Activated CD4-positive, CD25-positive, alpha-beta regulatory T cell treated with anti-CD3 and anti-CD28 coated beads, Interleukin-2, amount 50 U/mL, for 24 hours (primary cell): ENCODE measurements at regions not wholly inside any gene's neighbourhood (a gene's known extent, or its start where the extent isn't known, plus 50 kb on each side); places are given as distances from the start of the nearest gene placed in this dataset.

Experiments
- ATAC-seq, 2 donors: fragments of 150-1000 bp; cut with Tn5 transposase; one replicate each; pipeline ENCODE4 v1.10.0; 2021; ENCODE audit warnings: mild to moderate bottlenecking in 1 of 2, moderate library complexity in 1 of 2

- ATAC-seq, result no peak
These were observed 397.5 kb downstream of the COG6 start for GRCh38 chr13:40052954-40053353.

- no peak for ATAC-seq
These were observed 397.9 kb downstream of the COG6 start for GRCh38 chr13:40053401-40053800.

DNA sequence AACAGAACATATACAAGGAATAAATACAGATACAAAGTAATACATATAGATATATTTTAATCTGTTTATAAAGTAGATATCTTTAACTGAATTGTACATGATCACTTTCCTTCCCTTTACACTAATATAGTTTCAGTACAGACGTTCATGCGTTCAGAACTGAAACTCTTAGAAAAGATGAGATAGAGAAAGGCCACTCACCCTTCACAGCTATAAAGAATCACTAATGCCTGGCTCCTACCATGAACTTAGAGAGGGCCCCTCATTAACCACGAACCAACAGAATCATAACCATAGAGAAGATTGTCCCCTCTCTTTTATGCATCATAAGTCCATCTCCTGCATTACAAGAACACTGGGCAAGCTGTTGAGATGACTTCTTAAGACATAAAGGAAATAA, 399.0 kb downstream of the COG6 start:
- peak in 1 of 2 donors; percentile 8 for ATAC-seq

DNA sequence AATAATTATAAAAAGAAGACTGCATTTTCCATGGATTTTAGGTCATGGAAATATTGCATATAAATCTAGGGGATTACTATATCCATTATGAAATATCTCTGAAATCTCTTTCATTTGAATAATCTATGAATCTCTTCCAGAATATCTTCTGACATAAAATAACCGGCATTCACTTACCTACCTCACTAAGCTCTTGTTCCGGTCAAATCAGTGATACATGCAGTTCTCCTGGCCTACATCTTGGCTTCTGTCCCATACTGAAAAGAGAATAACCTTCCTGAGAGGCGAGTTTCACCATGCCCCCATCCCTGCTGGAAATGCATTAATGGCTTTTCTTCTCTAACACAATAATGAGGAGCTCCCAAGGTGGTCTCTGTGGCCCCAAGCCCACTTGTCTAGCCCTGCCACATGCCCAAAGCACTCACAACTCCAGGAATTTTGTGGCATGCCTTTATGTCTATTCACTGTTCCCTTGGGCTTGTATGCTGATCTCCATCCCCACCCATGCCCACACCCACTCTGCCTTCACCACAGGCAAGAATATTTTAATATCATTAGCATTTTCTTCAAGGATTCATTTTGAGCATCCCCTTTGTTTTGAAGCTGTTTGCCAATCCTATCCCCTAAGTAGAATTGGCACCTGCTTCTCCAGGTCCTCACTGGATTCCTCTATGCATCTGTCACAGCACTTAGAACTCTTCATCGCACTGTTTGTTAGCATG, 401.6 kb downstream of the COG6 start:
- ATAC-seq, result no peak

DNA sequence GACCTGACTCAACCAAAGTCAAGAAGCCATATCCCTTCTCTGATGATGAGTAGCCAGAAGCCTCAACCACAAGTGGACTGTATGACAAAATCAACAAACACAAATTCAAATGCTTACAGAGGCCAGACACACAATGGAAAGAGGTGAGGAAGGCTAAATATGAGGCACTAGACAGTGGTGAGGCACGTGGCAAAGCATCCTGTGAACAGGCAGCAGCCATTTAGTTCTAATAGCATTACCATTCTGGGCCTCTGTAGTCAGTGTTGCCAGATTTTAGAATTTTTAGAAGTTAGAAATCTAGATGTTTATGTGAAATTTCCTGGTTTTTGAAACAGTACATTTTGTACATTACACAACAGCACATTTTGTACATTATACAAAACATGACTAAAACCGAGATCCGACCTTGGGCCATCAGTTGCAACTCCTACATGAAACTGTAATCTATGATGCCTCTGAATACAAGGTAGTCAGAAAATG, 403.3 kb downstream of the COG6 start:
- ATAC-seq, result peak; percentile 29 to 39

DNA sequence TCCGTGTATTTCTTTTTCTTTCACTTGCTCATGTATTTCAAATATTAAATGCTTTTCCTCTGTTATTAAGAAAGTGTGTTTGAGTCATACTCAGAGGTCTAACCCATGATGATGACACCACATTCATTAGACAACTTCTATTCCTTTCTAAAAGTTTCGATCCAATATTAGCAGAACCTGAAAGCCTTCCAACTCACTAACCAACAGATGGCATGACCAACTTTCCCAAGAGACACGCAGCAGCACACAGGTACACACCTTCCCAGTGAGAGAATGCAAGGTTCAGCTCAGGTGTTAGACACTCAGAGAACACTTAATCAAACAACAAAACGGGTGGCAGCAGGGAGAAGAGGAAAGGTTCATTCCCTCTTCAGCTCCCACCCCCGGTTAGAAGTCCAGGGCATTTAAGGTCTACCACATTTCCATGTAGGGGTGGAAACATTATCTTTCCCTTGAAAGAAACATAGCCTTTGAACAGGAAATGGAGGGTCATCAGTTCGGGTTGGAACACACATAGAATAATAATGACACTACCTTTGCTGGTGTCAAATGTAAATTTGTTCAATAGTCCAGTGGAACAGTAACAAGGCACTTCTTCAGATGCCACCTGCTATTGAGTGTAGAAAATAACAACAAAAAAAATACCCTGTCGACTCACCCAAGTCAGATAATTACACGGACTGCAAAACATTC, 404.2 kb downstream of the COG6 start:
- peak in 1 of 2 donors; percentile 29 for ATAC-seq

DNA sequence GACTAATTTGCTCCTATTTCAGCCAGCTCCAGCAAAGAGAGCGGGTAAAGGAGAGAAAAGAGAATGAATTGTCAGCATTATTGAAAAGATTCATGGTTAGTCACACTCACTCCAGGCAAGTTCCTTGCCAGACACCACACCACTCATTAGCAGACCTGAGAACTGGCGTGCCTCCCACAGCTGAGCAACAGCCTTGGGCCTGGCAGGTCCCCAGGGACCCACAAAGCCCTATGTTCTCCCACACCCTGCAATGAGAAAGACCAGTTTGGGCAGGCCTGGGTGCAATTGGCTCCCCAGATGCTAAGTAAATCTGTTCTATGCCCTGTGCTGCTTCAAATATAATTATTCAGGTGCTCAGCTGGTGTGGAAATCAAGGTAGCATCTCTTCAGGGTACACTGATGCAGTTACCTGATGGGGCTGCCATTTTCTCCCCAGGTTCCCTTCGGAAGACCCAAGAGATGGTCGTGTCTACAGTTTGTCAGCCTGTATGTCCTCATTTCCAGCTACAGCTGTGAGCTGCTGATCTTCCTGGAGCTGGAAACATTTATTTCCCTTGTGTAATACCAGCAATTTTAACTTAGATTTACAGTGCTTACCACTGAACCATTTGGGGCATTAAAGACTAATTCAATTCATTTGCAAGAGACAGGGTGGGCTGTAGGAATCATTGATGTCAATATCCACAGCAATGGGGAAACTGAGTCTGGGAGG, 405.0 kb downstream of the COG6 start:
- peak; percentile 89 to 94 for ATAC-seq

- no peak for ATAC-seq
These were observed 406.3 kb downstream of the COG6 start for GRCh38 chr13:40061466-40062450.

GRCh38 chr13:40063278-40063698, 407.8 kb downstream of the COG6 start:
- ATAC-seq, result no peak

DNA sequence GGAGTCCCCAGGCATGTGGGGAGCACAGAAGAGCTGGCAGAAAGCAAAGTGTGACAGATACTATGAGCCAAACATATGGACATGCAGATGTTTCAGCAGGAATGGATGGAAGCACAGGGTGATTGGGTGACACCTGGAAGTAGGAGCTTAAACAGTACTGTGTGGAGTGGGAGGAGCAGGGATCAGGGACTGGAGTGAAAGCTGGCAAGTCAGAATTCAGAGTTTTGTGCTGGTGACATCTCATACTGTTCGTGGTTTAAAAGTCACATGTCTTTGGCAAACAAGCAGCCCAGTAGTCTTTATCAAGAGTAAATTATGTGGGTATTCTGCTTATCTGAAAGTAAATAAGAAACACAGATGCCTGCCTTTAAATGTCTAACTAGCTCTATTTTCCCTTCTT, 408.2 kb downstream of the COG6 start:
- ATAC-seq, result no peak

DNA sequence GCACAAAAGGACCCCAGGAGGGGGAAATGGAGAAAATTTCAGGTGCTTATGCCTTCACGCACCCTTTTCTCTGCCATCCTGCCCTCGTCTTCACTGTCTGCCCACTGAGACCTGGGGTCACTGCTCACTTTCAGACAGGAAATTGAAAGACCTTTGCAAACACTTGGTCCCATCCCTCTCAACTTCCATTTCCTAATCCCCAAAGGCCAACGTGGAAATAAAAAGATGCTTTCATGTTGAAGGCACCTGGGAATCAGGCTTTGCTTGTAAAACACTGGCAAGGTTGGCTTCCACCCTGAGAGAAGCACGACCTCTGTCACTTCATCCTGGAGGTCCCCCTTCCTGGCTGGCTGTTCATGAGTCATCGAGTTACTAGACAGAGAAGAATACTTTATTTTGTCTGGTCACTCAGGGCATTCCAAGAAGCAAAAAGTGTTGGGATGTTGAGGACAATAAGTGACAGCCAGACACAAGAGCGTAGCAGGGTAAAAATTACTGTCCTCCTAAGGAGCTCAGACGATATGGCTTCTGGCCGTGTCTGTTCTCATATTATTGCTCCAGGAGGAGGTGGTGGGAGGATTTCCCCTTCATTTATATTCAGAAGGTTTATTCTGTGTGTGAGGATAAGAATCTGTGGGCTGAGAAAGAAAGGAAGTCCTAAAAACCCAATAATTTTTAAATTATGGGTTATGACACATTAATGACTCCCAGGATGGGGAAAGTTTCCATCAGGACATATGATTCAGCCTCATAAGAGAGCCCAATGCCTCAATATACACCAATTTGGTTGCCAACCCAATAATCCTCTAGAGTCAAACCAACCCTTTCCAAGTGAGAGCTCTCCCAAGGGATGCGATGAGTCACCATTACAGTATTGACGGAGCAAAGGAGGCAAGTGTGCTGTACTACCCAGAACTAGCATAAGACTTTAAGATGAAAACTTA, 409.0 kb downstream of the COG6 start:
- no peak for ATAC-seq

- ATAC-seq, result peak; percentile 84 to 86
These were observed 413.9 kb downstream of the COG6 start for GRCh38 chr13:40069173-40070044.

DNA sequence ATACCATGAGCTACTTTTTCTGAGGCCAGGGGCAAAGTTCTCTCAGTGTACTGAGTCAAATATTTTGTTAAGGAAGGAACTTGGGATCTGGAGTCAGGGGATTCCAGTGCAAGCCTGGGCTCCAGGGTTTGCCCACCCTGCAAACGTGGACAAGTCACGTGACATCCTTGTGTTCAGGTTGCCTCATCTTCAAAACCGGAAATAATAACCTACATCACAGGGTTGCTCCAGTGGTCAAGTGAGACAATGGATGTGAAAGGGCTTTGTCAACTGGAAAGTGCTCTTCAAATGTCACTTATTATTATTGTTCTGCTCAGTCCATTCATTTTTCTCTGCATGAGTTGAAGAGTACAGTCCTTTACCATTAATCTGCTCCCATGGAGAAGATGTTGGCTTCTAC, 414.9 kb downstream of the COG6 start:
- ATAC-seq, result no peak

DNA sequence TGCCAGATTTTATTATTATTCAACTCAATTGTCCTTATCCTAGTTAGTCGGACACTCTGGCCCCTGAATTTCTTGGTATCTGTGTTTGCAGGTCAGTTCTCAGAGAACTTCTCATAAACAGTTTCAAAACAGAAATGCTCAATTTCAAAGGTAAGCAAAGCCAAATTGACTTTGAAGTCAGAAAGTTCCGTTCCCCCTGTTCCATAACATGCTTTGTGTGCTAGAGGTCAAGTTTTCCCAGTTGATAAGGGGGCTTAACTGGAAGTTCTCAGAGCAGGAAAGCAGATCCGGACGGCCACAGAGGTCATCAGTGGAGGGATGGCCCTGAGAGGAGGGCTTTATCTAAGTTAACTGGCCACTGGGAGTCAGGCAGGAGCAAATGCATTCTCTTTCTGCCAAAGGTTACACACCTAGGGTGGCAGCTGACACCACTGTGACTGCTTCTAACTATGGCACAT, 417.2 kb downstream of the COG6 start:
- ATAC-seq, result no peak

GRCh38 chr13:40074338-40074737, 418.9 kb downstream of the COG6 start:
- ATAC-seq, result no peak

- no peak for ATAC-seq
These were observed 419.8 kb downstream of the COG6 start for GRCh38 chr13:40075281-40075680.

DNA sequence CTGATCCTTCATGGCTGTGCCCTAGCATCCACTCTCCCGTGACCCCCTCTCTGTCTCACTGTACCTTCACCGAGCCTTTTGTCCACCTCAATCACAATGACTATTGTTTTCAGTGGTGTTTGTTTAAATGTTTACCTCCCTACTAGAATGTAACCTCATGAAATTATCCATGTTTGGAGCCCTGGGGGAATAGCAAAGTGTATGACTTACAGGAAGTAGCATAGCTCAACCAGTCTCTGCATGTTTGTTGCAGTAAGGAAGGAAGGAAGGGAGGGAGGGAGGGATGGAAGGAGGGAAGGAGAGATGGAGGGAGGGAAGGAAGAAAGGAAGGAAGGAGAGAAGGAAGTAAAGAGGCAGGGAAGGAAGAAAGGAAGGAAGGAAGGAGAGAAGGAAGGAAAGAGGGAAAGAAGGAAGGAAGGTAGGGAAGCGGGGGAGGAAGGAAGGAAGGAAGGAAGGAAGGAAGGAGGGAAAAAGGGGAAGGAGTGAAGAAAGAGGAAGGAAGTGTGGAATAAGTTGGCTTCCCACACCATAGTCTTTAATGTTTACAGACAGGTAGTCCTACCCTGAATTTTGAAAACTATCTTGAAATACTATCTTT, 421.4 kb downstream of the COG6 start:
- ATAC-seq, result no peak

GRCh38 chr13:40077396-40078027, 422.1 kb downstream of the COG6 start:
- no peak for ATAC-seq

- ATAC-seq, result no peak
These were observed 424.3 kb downstream of the COG6 start for GRCh38 chr13:40079721-40080120.
